Adrenal gland (tissue), 9 donors: ENCODE measurements at regions not wholly inside any gene's neighbourhood (a gene's known extent, or its start where the extent isn't known, plus 50 kb on each side); places are given as distances from the start of the nearest gene placed in this dataset.
"Not testable (repeated sequence)": the region's sequence is repeated elsewhere in the genome, so short reads cannot be mapped to it uniquely, and the experiment has no call there.

Source experiments
- DNase-seq, 7 donors: peaks; one replicate each; pipeline ENCODE4 v3.0.0-alpha.2; 2019 to 2020
- H3K27ac ChIP-seq, 5 donors: fragments of 200-600 bp; sonication (generic) in 4 of 5; 1 replicate in 3 of 5; 2 replicates in 2 of 5; pipeline versions ENCODE4 v1.5.1 to v1.8.0; 2016 to 2020; ENCODE audit warnings: mild to moderate bottlenecking in 1 of 5
- H3K27me3 ChIP-seq: fragments of 200-600 bp; 2 replicates; pipeline ENCODE4 v1.8.0; 2021
- H3K36me3 ChIP-seq, 2 donors: fragments of 200-600 bp; replicated peaks in 1 of 2; 1 replicate in 1 of 2; 2 replicates in 1 of 2; pipeline versions ENCODE4 v1.5.1 to v1.8.0; 2018 to 2022
- H3K4me1 ChIP-seq, 2 donors: fragments of 200-600 bp; replicated peaks in 1 of 2; 1 replicate in 1 of 2; 2 replicates in 1 of 2; pipeline versions ENCODE4 v1.5.1 to v1.8.0; 2018 to 2021
- H3K4me3 ChIP-seq, 4 donors: fragments of 200-600 bp; sonication (generic) in 3 of 4; one replicate each; pipeline ENCODE4 v1.5.1; 2016 to 2018
- H3K9me3 ChIP-seq, 3 donors: fragments of 200-600 bp; sonication (generic) in 1 of 3; replicated peaks in 1 of 3; 1 replicate in 2 of 3; 2 replicates in 1 of 3; pipeline versions ENCODE4 v1.5.1 to v1.8.0; 2016 to 2021
- POLR2A ChIP-seq, 2 donors: fragments of 450-650 bp; IDR thresholded peaks; one replicate each; pipeline ENCODE4 v1.6.1; 2017; ENCODE audit warnings: antibody characterized with exemption in 2 of 2, mild to moderate bottlenecking in 2 of 2, moderate library complexity in 1 of 2
- WGBS, 4 donors: extraction: QIAGEN DNeasy Blood & Tissue Kit in 2 of 4; methylation state at CpG; one replicate each; pipeline versions ENCODE4 v1.1.5 to v1.1.7; 2013 to 2017; 5-methylcytosine and 5-hydroxymethylcytosine counted together
- intact Hi-C, 2 donors: fragments of 100-400 bp; cut with DNase I; formaldehyde crosslinking; loops; one replicate each; pipeline versions ENCODE4 v1.14.1 to v1.15.0; 2022 to 2023
- TF ChIP-seq, protein P1 (sequence below), 6 experiments: fragments of 450-650 bp in 4 of 6; fragments of 200-600 bp in 2 of 6; sonication (generic) in 1 of 6; IDR thresholded peaks; 1 replicate in 5 of 6; 2 replicates in 1 of 6; pipeline versions ENCODE4 v1.5.1 to v1.8.0; 2016 to 2021; ENCODE audit warnings: antibody characterized with exemption in 6 of 6, mild to moderate bottlenecking in 2 of 6, moderate library complexity in 1 of 6
- donor health status: healthy with polysubstance abuse.
- donor health status: Bipolar disorder and iron deficiency.
- donor health status: DM: yes; HTN: yes; CAD: no.
- donor health status: DM: no; HTN: no; CAD: no.
- donor health status: DM: no; HTN: no; CAD: no.

DNA sequence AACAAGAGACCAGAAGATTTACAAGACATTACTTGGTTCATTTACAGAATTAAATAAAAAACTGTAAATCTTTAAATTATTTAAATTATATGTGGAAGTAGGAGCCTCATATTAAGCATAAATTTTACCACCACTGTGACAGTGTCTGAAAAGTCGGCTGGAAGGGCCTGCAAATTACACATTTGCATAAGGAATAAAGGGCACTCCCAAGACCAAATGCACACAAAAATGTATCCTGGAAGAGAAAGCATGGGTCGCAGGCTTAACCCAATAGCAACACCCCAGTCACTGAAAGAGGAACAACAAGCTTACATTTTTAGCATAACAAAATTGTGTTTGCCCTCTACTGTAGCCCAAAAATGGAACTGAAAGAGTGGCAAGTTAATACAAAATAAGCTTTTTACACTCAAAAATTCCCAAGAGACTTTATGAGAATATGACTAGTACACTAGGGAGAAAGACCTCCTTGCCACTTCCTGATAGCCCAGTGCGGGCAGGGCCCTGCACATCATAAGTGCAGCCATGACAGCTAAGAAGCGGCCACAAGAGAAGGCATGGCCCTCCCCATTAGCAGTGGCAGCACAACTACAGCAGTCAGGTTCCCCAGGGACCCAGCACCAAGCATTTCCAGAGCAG, 482.0 kb downstream of the DTWD2 start:
- DNase-seq, result no peak
- intact Hi-C loops, result no loop called here
- 75 to 90% (median 82%) methylated on average over 4 of the region's 4 CpGs for WGBS, 4 donors
- H3K4me1 ChIP-seq, result no peaks in the 10 kb centered on the region
- no peak overlapping the region for H3K4me3 ChIP-seq
- no peaks in the 10 kb centered on the region for H3K36me3 ChIP-seq
- H3K27me3 ChIP-seq, result no peaks in the 10 kb centered on the region
- no peaks in the 10 kb centered on the region for H3K9me3 ChIP-seq
- no peak for TF ChIP-seq POLR2A (IDR thresholded peaks at IDR 0.05)
- no peak overlapping the region for H3K27ac ChIP-seq

GRCh38 chr5:118502232-118502631, 486.1 kb downstream of the DTWD2 start:
- DNase-seq, H3K9me3 ChIP-seq, H3K27ac ChIP-seq, H3K36me3 ChIP-seq, H3K27me3 ChIP-seq, H3K4me3 ChIP-seq, intact Hi-C loops, H3K4me1 ChIP-seq: not testable (repeated sequence)
- WGBS, 4 donors, result 69 to 92% (median 81%) methylated on average over 9 of the region's 9 CpGs

DNA sequence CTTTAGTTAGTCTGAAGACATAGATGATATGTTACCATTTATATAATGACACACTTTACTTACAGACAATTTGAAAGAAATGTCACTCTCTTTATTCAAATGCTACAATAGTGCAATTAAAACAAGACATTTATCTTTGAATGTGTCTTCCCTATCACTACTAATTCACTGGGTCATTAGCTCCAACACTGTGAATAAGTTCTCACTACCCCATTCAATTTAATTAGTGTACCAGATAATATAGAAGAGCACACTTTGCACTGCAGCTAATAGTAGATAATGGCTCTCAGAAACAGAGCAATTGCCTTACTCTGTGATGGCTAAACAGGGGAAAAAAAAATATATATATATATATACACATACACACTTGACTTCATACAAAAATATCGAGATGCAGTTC, 497.0 kb downstream of the DTWD2 start:
- Histone ChIP-seq H3K4me3 (no peak overlapping the region), H3K9me3 (no peaks in the 10 kb centered on the region), H3K27ac (no peak overlapping the region), H3K4me1 (no peaks in the 10 kb centered on the region), H3K27me3 (no peaks in the 10 kb centered on the region), H3K36me3 (no peaks in the 10 kb centered on the region)
- 66 to 86% (median 82%) methylated on average over 1 of the region's 1 CpG for whole genome bisulfite sequencing, 4 donors
- no peak for DNase-seq
- TF ChIP-seq, protein P1, sequence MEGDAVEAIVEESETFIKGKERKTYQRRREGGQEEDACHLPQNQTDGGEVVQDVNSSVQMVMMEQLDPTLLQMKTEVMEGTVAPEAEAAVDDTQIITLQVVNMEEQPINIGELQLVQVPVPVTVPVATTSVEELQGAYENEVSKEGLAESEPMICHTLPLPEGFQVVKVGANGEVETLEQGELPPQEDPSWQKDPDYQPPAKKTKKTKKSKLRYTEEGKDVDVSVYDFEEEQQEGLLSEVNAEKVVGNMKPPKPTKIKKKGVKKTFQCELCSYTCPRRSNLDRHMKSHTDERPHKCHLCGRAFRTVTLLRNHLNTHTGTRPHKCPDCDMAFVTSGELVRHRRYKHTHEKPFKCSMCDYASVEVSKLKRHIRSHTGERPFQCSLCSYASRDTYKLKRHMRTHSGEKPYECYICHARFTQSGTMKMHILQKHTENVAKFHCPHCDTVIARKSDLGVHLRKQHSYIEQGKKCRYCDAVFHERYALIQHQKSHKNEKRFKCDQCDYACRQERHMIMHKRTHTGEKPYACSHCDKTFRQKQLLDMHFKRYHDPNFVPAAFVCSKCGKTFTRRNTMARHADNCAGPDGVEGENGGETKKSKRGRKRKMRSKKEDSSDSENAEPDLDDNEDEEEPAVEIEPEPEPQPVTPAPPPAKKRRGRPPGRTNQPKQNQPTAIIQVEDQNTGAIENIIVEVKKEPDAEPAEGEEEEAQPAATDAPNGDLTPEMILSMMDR (IDR thresholded peaks at IDR 0.05), result no peak
- no peak for TF ChIP-seq POLR2A (IDR thresholded peaks at IDR 0.05)
- intact Hi-C loops, result no loop called here

DNA sequence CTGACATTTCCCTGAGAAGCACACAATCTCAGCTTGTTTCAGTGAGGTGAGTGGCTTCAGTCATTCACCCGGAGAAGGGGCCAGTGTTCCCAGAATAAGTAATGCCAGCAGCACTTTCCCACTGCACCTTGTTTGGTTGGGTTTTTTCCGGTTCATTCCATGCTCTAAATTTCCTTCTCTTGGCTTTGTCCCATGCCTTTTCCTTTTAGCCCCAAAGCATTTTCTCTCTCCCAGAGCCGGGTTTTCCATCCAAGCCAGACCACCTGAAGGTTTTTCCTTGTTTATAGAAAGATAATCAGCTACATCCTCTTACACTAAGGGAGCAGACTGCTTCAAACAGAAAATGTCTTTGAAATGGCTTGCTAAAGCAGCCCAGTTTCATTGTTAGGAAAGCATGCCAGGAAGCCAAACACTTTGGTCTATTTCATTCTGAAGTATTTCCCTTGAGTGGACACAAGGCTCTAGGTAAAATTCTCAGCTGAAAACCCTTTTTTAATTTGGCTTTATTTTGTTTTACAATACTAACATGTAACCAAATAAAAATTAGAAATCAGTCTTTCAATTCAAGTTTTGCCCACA, 501.6 kb downstream of the DTWD2 start:
- TF ChIP-seq, protein P1 (IDR thresholded peaks at IDR 0.05), result no peak
- TF ChIP-seq POLR2A (IDR thresholded peaks at IDR 0.05), result no peak
- Histone ChIP-seq H3K36me3 (no peaks in the 10 kb centered on the region), H3K9me3 (no peaks in the 10 kb centered on the region), H3K27me3 (no peaks in the 10 kb centered on the region), H3K4me1 (no peaks in the 10 kb centered on the region), H3K4me3 (no peak overlapping the region), H3K27ac (no peak overlapping the region)
- 58 to 74% (median 63%) methylated on average over 3 of the region's 3 CpGs for WGBS, 4 donors
- DNase-seq, result no peak
- intact Hi-C loops, result no loop called here

DNA sequence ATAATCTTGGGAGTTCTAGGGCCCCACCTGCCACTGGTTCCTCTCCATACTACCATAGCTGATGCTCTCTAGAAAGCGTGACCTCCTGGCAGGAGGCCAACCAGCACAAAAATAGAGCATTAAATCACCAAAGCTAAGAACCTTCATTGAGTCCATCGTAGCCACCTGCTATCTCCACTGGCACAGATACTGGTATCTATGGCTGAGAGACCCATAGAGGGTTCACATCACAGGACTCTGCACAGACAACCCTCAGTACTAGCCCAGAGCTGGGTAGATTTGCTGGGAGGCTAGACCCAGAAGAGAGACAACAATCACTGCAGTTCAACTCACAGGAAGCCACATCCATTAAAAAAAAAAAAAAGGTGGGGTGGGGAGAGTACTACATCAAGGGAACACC, 509.1 kb downstream of the DTWD2 start:
- Histone ChIP-seq H3K36me3 (no peaks in the 10 kb centered on the region), H3K27me3 (no peaks in the 10 kb centered on the region), H3K9me3 (no peaks in the 10 kb centered on the region), H3K27ac (no peak overlapping the region), H3K4me3 (no peak overlapping the region), H3K4me1 (no peaks in the 10 kb centered on the region)
- no peak for TF ChIP-seq POLR2A (IDR thresholded peaks at IDR 0.05)
- no peak for DNase-seq
- intact Hi-C loops, result no loop called here
- WGBS, 4 donors, result 51 to 89% (median 86%) methylated on average over 2 of the region's 2 CpGs

GRCh38 chr5:118478852-118479251, 509.5 kb downstream of the DTWD2 start:
- no peaks in the 10 kb centered on the region for H3K9me3 ChIP-seq
- H3K4me1 ChIP-seq, result no peaks in the 10 kb centered on the region
- no peak overlapping the region for H3K4me3 ChIP-seq
- no peak for TF ChIP-seq POLR2A (IDR thresholded peaks at IDR 0.05)
- TF ChIP-seq, protein P1 (IDR thresholded peaks at IDR 0.05), result no peak
- H3K36me3 ChIP-seq, result no peaks in the 10 kb centered on the region
- H3K27me3 ChIP-seq, result no peaks in the 10 kb centered on the region
- DNase-seq, result no peak
- WGBS, 4 donors, result 87 to 92% (median 90%) methylated on average over 7 to 8 of the region's 8 CpGs
- no peak overlapping the region for H3K27ac ChIP-seq
- intact Hi-C loops, result no loop called here
